SU-DHL-6 (cell line): ENCODE measurements at regions not wholly inside any gene's neighbourhood (a gene's known extent, or its start where the extent isn't known, plus 50 kb on each side); places are given as distances from the start of the nearest gene placed in this dataset.

ENCODE experiments used
- H2AFZ ChIP-seq: fragments of 200-600 bp; sonication (generic); 2 replicates; pipeline ENCODE4 v1.6.1; 2014; ENCODE audit warnings: low read depth, mild to moderate bottlenecking, moderate library complexity, mixed read lengths, antibody characterized with exemption, low read length; ENCODE audit not compliant: severe bottlenecking
- H3F3A ChIP-seq: fragments of 200-600 bp; shearing (Covaris generic); 2 replicates; pipeline ENCODE4 v1.6.0; 2016; ENCODE audit warnings: antibody characterized with exemption, mild to moderate bottlenecking; ENCODE audit not compliant: insufficient read depth
- H3K27ac ChIP-seq: fragments of 200-600 bp; sonication (generic); 2 replicates; pipeline ENCODE4 v1.5.1; 2016; ENCODE audit warnings: low read depth, mild to moderate bottlenecking, low read length, moderate library complexity, mixed read lengths
- H3K27me3 ChIP-seq: fragments of 200-600 bp; sonication (generic), shearing (Covaris generic); 2 replicates; pipeline ENCODE4 v1.6.0; 2014; ENCODE audit warnings: mild to moderate bottlenecking, low read length
- H3K36me3 ChIP-seq: fragments of 200-600 bp; sonication (generic); 2 replicates; pipeline ENCODE4 v1.6.1; 2014; ENCODE audit warnings: mild to moderate bottlenecking, low read length, mixed read lengths
- H3K4me2 ChIP-seq: fragments of 300-600, 200-600 bp; shearing (Covaris generic), sonication (generic); 2 replicates; pipeline ENCODE4 v1.6.0; 2014; ENCODE audit warnings: low read length, low read depth, mild to moderate bottlenecking; ENCODE audit not compliant: poor library complexity, severe bottlenecking
- H3K4me3 ChIP-seq: fragments of 200-600 bp; sonication (generic); 2 replicates; pipeline ENCODE4 v1.5.1; 2014; ENCODE audit warnings: antibody characterized with exemption, low read length, mild to moderate bottlenecking, mixed read lengths; ENCODE audit not compliant: insufficient read depth, poor library complexity, severe bottlenecking
- H3K79me2 ChIP-seq: fragments of 200-600 bp; sonication (generic); 2 replicates; pipeline ENCODE4 v1.6.1; 2014; ENCODE audit warnings: mild to moderate bottlenecking, low read length, moderate library complexity; ENCODE audit not compliant: insufficient read depth
- H3K9ac ChIP-seq: fragments of 200-600 bp; sonication (generic); 2 replicates; pipeline ENCODE4 v1.7.0; 2014; ENCODE audit warnings: mild to moderate bottlenecking, low read length
- H3K9me2 ChIP-seq: fragments of 200-600 bp; sonication (generic); replicated peaks from 2 replicates; pipeline ENCODE4 v1.6.1; 2014; ENCODE audit warnings: low read length; ENCODE audit not compliant: insufficient read depth
- H3K9me3 ChIP-seq: fragments of 200-600 bp; sonication (generic); 2 replicates; pipeline ENCODE4 v1.6.1; 2014; ENCODE audit warnings: low read length, mixed read lengths; ENCODE audit not compliant: insufficient read depth
- H4K20me1 ChIP-seq: fragments of 200-600 bp; sonication (generic); 2 replicates; pipeline ENCODE4 v1.6.1; 2014; ENCODE audit warnings: low read depth, mild to moderate bottlenecking, antibody characterized with exemption, low read length, moderate library complexity, mixed read lengths
- CTCF ChIP-seq: fragments of 200-600 bp; sonication (generic); IDR thresholded peaks from one replicate; pipeline ENCODE4 v1.5.1; 2017; ENCODE audit warnings: antibody characterized with exemption, mild to moderate bottlenecking, low read length, moderate library complexity; ENCODE audit not compliant: insufficient read depth, poor library complexity, severe bottlenecking
- EZH2phosphoT487 ChIP-seq: fragments of 200-600 bp; sonication (generic), shearing (Covaris generic); conservative IDR thresholded peaks from 2 replicates; pipeline ENCODE4 v1.6.1; 2018; ENCODE audit warnings: mild to moderate bottlenecking, antibody characterized with exemption, low read length, moderate library complexity, mixed read lengths

DNA sequence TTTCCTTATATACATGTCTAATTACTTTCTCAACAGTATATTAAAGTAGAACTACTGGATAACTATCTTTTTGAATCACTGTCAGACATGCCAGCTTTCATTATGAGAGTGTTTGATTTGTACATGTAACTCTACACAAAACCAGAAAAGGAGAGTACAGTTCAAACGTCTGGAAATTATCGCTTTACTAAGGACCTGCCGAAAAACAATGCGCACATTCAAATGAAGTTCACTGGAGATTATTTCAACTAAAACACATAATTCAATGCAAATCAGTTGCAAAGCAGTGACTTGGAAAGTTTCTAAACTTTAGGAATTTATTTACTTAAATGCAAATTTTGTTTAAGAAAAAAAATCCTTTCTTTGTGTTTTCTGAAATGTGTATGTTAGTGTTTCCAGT lies 942.5 kb downstream of the EFNA5 start:
- H3K9me2 ChIP-seq: no peaks in the 10 kb centered on the region
- TF ChIP-seq CTCF (no peak), EZH2phosphoT487 (no peak)
- H3K9me3 ChIP-seq: no peaks in the 10 kb centered on the region; the same call in 1 of the 2 replicates
- H3K4me3 ChIP-seq: no peak overlapping the region
- H3F3A ChIP-seq: no peaks in the 10 kb centered on the region
- H3K9ac ChIP-seq: no peak overlapping the region
- H2AFZ ChIP-seq: no peak overlapping the region
- no peaks in the 10 kb centered on the region for H3K27me3 ChIP-seq
- H3K36me3 ChIP-seq: no peaks in the 10 kb centered on the region
- H3K27ac ChIP-seq: no peak overlapping the region
- H4K20me1 ChIP-seq: no peaks in the 10 kb centered on the region
- no peak overlapping the region for H3K4me2 ChIP-seq
- no peaks in the 10 kb centered on the region for H3K79me2 ChIP-seq

DNA sequence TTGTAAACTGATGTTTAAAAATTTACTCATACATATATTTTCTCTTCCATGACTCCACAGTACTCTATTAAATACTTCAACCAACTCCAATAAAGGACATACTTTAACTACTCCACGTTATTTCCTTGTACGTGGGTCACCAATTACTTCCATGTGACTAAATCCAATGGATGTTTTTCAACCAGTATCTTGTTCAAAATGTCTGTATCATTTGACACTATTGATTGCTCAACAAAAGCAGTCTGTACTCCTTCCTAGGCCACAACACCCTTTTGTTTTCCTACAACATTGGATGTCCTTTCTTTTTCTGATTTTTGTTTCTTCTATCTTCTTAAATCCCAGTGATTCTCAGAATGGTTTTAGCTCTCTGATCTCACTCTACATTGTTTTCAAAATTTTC lies 943.7 kb downstream of the EFNA5 start:
- H3K79me2 ChIP-seq: no peaks in the 10 kb centered on the region
- no peaks in the 10 kb centered on the region for H4K20me1 ChIP-seq
- H3K9me3 ChIP-seq: no peaks in the 10 kb centered on the region; the same call in 1 of the 2 replicates
- no peaks in the 10 kb centered on the region for H3F3A ChIP-seq
- TF ChIP-seq CTCF (no peak), EZH2phosphoT487 (no peak)
- H3K9me2 ChIP-seq: no peaks in the 10 kb centered on the region
- no peak overlapping the region for H2AFZ ChIP-seq
- no peaks in the 10 kb centered on the region for H3K36me3 ChIP-seq
- no peak overlapping the region for H3K9ac ChIP-seq
- H3K27me3 ChIP-seq: no peaks in the 10 kb centered on the region
- H3K4me3 ChIP-seq: no peak overlapping the region
- H3K4me2 ChIP-seq: no peak overlapping the region
- no peak overlapping the region for H3K27ac ChIP-seq

GRCh38 chr5:106720367-106720766 lies 950.4 kb downstream of the EFNA5 start:
- no peak overlapping the region for H3K4me2 ChIP-seq
- H3K9ac ChIP-seq: no peak overlapping the region
- no peaks in the 10 kb centered on the region for H3K9me3 ChIP-seq
- no peaks in the 10 kb centered on the region for H3K27me3 ChIP-seq
- no peaks in the 10 kb centered on the region for H4K20me1 ChIP-seq
- no peak overlapping the region for H3K27ac ChIP-seq
- H3K79me2 ChIP-seq: no peaks in the 10 kb centered on the region
- no peaks in the 10 kb centered on the region for H3F3A ChIP-seq
- H2AFZ ChIP-seq: no peak overlapping the region
- no peaks in the 10 kb centered on the region for H3K9me2 ChIP-seq
- no peak overlapping the region for H3K4me3 ChIP-seq
- H3K36me3 ChIP-seq: no peaks in the 10 kb centered on the region
- TF ChIP-seq CTCF (no peak), EZH2phosphoT487 (no peak)
